EH (cell line): ENCODE measurements at regions not wholly inside any gene's neighbourhood (a gene's known extent, or its start where the extent isn't known, plus 50 kb on each side); places are given as distances from the start of the nearest gene placed in this dataset.
"Not testable (repeated sequence)": the region's sequence is repeated elsewhere in the genome, so short reads cannot be mapped to it uniquely, and the experiment has no call there.

ENCODE experiments used
- DNase-seq: peaks from one replicate; pipeline ENCODE4 v3.0.0-alpha.2; 2015; ENCODE audit warnings: low read depth

DNA sequence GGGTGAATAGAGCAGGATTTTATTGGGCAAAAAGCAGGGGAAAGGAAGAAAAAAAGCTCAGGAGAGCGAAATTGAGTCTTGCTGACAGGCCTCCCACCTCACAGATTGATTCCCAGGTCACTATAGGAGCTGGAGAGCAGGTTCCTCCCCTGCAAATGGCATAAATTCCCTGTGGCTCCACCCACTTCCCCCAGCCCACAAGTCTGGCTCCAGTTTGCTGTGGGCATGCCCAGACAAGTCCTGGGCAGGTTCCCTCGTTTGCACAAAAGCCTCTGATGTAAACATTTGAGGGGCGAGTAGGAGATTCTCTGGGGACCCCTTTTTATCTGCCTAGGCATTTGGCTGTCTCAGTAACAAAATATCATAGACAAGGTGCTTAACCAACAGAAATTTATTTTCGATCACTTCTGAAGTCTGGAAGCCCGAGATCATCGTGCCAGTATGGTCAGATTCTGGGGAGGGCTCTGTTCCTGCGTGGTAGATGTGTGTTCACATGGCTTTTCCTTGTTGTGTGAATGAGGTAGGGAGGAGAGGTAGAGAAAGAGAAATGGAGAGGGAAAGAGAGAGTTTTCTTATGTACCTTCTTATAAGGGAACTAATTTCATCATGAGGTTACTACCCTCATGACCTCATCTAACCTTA lies 614.5 kb downstream of the MAT2B start:
- DNase-seq: peak; percentile 7

- DNase-seq: no peak
These were observed 622.1 kb downstream of the MAT2B start for GRCh38 chr5:164127527-164127926.

GRCh38 chr5:164132358-164132757 lies 626.9 kb downstream of the MAT2B start:
- no peak for DNase-seq

GRCh38 chr5:164137095-164137494 lies 631.7 kb downstream of the MAT2B start:
- no peak for DNase-seq

GRCh38 chr5:164139423-164139822 lies 634.0 kb downstream of the MAT2B start:
- DNase-seq: no peak

DNA sequence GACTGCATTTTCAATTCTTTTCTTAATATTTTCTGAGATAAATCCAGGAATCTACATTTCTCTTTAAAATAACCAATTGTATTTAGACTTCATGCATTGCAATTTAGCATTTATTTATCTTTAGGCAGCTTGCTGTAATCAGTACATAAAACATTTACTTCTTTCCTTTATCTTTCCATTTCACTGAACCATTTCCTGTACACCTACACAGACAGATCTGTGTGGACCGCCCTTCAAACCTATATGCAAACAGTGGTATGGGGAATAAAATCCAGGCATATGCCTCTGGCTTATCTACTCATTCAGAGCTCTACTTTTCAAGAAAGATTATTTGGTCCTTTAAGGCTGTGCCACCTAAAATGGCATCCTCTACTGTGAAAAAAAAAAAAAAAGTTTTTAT lies 640.0 kb downstream of the MAT2B start:
- no peak for DNase-seq

GRCh38 chr5:164146223-164146622 lies 640.8 kb downstream of the MAT2B start:
- no peak for DNase-seq

DNA sequence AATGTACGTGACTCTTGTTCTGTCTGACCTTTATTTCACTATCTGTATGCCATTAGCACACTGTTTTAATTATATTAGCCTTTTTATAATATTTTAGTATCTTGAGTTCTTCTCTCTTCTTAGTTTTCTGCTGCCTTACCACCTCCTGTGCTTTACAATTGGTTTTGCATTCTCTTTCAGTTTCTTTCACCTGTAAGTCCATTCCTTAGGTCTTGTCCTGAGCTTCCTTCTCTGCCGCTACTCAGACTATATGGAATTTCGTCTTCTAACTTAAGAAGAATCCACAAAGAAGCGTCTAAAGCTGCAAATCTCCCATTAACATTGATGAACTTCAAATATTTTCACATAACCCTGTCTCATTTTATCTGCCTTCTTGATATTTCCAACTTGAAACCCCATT lies 642.9 kb downstream of the MAT2B start:
- no peak for DNase-seq

GRCh38 chr5:164152539-164152938 lies 647.1 kb downstream of the MAT2B start:
- not testable (repeated sequence) for DNase-seq

GRCh38 chr5:164153469-164154172 lies 648.2 kb downstream of the MAT2B start:
- no peak for DNase-seq

- DNase-seq: no peak
These were observed 665.4 kb downstream of the MAT2B start for GRCh38 chr5:164170814-164171213.

GRCh38 chr5:164175083-164175482 lies 669.7 kb downstream of the MAT2B start:
- no peak for DNase-seq

GRCh38 chr5:164179406-164179805 lies 674.0 kb downstream of the MAT2B start:
- DNase-seq: no peak

DNA sequence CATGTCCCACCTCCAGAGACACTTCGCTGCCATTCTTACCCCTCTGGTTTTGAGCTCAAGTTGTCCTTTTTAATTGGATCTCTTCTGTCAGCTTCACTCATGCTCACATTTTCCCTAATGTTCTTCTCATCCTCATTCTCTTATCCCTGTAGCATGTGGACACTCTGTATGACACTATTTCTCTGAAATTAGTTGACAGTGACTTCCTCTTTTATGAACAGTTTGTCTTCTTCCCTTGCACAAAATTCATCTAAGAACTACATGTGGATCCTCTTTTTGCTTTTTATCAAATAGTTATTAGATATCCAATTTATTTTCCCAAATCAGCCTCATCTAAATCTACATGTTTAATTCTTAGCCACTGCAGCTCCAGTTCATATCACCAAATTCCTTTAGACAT lies 676.2 kb downstream of the MAT2B start:
- DNase-seq: no peak

DNA sequence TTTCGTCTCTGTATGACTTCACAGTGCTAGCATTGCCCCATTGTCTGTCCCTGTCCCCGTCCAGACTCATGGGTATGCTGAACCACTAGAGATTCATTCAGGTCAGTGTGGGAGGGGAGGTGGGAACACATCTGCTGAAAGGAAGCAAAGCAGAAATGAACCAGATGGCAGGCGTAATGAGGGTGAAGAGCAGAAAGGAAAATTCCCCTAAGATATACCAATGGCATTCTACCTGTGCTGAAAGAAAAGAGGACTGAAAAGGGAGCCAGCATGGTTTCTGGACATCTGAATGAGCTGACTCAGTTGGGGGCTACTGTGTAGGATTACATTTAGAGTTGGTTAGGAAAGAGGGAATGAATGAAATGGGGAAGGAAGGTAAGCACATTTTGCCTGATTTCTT lies 678.7 kb downstream of the MAT2B start:
- no peak for DNase-seq

DNA sequence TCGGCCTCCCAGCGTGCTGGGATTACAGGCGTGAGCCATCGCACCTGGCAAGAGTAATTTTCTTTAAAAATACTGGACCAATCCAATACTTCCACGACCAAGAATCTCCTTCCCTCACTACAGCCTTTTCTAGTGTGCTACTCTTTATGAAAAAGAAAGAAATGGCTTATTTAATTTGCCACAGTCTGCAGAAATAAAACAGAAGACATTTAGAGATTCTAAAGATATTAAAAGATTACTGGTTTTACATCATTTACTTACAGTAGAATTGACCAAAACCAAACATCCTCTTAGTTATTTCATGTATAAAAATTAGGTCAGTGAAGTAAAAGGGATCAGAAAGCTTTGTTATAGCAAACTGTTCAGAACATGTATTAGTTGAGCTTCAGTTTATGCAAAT lies 679.6 kb downstream of the MAT2B start:
- no peak for DNase-seq

- DNase-seq: no peak
These were observed 681.1 kb downstream of the MAT2B start for GRCh38 chr5:164186550-164186949.

GRCh38 chr5:164187785-164188184 lies 682.4 kb downstream of the MAT2B start:
- DNase-seq: no peak

DNA sequence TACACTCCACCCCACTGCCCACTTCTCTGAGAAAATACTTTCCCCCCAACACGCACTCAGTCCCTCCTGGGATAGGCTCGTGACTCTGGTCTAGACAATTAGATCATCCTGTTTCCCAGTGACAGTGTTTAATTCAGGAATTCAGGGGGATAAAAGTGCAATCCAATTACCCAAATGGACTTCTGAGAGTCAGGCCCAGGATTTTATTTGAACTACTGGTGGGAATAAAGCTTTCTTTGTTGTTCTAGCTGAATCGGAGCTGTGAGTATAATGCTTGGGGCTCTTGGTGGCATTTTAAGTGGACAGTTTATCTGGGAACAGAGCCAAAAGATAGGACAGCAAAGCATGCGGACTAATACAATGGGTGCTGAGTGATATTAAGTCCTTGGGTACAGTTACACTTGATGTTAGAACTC lies 683.3 kb downstream of the MAT2B start:
- DNase-seq: no peak

DNA sequence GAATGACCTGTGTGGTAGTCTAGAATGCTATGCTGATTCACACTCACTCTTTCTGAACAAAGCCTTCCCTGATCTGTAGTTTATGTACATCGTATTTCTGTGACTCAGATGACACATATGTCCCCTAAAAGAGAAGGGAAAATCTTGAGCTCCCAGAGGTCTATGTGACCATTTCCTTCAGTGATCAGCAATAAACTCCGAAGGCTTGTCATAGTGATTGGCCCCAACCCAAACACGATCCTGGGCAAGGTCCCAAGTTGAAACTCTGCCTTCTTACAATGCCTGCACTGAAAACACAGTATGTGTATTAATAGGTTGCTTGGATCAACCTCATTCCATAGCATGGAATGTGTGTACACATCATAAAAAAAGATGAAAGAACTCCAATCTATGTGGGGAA lies 685.8 kb downstream of the MAT2B start:
- no peak for DNase-seq

- no peak for DNase-seq
These were observed 696.9 kb downstream of the MAT2B start for GRCh38 chr5:164202338-164202737.

DNA sequence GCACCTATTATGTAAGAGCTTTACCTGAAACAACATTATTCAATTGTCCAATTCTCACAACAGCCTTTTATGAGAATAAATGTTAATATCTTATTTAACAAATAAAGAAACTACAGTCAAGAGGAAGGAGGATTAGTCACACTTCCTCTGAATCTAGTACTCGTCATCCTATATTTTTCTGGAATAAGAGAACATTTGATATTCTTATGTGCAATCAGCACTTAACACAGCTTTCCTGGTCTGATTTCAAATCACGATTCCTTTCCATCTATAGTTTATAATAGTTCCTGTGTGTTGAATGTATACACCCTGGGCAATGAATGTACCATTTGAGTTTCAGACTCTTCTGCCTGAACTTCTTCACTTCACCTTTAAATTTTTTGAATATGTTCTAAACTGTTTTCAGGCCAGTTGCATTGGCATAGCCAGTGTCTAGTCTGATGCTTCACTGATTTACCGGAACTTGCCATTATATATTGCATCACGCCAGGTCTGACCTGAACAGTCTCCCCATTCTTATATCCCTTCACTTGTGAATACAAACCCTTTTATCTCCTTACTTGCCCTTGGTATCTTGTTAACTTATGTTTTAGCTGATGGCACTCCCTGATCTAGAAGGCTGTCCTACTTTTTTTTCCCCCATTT lies 698.3 kb downstream of the MAT2B start:
- DNase-seq: no peak

DNA sequence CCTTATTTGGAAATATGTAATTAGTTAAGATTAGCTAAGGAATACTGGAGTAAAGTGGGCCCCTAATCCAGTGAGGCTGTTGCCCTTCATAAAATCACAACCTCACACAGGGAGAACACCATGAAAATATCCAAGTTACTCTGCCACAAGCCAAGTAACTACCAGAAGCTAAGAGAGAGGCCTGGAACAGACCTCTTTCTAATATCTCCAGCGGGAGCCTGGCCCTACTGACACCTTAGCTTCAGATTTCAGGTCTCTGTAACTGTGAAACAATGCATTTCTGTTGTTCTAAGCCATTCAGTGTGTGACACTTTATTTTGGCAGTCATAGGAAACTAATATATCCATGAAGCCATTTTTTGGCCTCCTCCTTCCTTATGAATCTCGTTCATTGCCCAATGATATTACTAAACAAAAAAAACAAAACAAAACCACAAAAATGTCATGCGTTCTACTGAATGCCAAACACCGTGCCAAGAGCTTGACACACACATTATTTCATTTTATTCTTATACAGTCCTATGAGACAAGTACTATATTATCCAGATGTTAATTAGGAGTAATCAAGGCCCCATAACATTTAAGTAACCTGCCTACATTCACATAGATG lies 699.0 kb downstream of the MAT2B start:
- DNase-seq: no peak
